NCI-H774 (cell line): ENCODE measurements at regions not wholly inside any gene's neighbourhood (a gene's known extent, or its start where the extent isn't known, plus 50 kb on each side); places are given as distances from the start of the nearest gene placed in this dataset.
"Not testable (repeated sequence)": the region's sequence is repeated elsewhere in the genome, so short reads cannot be mapped to it uniquely, and the experiment has no call there.

Experiments used
- DNase-seq: peaks from one replicate; lab custom pipeline; 2025; lab: John Stamatoyannopoulos, UW

DNA sequence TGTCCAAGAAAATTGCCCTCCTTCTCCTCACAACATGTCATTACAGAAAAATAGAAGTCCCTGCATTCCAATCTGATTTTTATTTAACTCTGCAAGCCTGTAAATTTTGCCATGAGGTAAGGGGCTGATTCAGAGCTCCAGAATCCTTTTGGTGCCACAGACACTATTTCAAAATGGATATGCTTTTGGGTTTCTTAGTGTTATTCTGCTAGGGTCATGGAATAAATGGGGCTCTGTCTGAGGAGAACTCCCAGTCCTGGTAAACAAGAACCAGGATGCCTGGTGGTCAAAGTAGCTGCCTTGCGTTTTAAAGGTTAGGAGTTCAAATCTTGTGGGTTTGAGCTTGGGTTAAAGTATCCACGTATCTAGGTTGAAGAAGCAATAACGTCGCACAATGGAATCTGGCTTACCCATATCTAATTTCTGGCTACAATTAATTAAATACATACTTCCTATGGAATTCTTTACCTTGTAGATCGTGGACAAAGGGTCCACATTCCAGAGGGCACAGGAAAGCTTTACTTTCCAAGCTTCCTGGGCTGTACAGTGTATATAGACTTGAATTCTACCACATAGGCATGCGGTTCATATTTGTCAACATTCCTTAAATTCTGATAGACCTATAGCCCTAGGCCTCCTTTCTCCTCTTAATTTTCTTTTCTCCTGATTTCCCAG lies 98.0 kb upstream of the CDC42BPA start:
- DNase-seq = no peak

DNA sequence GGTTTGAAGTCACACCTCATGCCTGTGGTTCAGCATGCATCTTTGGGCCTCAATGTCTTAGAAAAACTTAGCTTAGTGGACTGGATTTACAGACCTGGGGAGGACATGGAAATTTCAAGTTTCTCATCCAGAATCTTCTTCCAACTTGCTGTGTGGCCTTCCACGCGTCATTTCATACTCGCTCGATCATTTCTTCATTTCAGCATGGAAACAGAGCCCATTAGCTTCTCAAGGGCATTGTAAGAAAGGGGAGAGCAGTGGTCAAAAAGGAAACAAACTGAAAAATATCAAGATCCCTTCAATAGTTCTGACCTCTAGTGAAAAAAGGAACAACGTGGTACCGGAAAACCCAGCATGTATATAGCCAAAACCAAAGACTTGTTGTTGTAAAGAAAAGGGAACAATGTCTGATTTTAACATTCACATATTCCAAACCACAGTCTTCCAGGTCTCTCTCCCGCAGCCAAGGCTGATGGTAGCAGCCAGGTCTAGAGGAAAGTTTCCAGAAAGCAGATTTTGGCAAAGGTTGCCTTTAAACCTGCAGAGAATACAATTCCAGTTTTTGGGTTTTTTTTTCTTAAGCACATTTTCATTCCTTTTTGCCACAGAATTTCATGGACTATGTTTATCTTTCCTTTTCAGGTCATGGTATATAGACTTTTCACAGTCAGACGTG lies 97.0 kb upstream of the CDC42BPA start:
- no peak for DNase-seq

DNA sequence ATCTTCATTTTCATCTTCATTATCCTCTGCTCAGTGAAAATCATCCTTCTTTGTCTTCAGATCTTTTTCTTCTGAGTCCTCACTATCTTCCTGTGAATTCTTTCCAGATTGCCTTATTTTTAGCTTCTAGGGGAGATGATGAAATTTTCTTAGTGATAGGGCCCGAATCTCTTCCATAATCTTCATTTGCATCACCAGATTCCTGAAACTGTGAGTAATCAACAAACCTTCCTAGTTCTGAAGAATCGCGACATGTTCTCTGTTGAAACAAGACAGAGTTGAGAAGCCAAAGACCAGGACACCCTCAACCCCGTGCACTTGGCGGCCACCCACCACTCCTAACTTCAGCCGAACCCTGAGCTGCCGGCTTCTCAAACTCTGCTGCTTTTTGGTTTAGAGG lies 92.8 kb upstream of the CDC42BPA start:
- no peak for DNase-seq

DNA sequence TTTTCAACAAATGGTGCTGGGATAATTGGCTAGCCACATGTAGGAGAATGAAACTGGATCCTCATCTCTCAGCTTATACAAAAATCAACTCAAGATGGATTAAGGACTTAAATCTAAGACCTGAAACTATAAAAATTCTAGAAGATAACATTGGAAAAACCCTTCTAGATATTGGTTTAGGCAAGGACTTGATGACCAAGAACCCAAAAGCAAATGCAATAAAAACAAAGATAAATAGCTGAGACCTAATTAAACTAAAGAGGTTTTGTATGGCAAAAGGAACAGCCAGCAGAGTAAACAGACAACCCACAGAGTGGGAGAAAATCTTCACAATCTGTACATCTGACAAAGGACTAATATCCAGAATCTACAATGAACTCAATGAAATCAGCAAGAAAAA lies 88.0 kb upstream of the CDC42BPA start:
- not testable (repeated sequence) for DNase-seq

DNA sequence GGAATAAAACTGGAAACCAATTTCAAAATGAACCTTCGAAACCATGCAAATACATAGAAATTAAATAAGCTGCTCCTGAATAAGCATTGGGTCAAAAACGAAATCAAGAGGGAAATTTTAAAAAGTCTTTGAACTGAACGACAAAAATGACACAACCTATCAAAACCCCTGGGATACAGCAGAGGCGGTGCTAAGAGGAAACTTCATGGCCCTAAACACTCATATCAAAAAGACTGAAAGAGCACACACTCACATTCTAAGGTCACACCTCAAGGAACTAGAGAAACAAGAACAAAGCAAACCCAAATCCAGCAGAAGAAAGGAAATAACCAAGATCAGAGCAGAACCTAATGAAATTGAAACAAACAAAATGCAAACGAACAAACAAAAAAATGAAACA lies 85.2 kb upstream of the CDC42BPA start:
- no peak for DNase-seq

DNA sequence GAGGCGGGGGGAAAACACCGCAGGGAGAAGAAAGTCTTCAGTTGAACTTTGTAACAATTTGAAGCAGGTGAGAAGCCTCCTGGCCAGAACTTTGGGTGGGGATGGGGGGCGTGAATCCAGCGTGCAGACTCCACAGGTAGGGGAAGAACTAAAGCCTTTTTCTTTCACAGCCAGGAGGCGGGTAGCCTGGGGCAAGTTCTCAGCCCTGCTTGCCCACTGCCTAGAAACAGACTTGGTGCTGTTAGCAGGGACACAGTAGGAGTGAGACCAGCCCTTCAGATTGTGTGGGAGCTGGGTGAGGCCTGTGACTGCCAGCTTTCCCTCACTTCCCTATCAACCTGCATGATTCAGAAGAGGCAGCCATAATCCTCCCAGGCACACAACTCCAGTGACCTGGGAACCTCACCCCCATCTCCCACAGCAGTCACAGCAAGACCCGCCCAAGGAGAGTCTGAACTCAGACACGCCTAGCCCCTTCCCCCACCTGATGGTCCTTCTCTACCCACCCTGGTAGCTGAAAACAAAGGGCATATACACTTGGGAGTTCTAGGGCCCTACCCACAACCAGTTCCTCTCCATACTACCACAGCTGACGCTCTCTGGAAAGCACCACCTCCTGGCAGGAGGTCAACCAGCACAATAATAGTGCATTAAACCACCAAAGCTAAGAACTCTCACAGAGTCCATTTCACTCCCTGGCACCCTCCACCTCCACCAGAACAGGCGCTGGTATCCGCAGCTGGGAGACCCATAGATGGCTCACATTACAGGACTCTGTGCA lies 83.5 kb upstream of the CDC42BPA start:
- no peak for DNase-seq

DNA sequence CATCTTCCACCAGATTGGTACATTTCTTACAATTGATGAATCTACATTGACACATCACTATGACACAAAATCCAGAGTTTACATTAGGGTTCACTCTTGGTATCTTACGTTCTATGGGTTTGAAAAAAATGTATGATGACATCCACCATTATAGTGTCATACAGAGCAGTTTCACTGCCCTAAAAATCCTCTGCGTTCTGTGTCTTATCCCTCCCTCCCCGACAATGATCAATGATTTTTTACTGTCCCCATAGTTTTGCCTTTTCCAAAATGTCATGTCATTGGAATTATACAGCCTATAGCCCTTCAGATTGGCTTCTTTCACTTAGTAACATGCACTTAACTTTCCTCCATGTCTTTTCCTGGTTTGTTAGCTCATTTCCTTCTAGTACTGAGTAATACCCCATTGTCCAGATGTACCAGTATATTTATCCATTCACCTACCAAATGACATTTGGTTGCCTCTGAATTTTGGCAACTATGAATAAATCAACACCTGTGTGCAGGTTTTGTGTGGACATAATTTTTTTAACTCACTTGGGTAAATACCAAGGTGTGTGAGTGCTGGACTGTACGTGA lies 80.9 kb upstream of the CDC42BPA start:
- DNase-seq = no peak

DNA sequence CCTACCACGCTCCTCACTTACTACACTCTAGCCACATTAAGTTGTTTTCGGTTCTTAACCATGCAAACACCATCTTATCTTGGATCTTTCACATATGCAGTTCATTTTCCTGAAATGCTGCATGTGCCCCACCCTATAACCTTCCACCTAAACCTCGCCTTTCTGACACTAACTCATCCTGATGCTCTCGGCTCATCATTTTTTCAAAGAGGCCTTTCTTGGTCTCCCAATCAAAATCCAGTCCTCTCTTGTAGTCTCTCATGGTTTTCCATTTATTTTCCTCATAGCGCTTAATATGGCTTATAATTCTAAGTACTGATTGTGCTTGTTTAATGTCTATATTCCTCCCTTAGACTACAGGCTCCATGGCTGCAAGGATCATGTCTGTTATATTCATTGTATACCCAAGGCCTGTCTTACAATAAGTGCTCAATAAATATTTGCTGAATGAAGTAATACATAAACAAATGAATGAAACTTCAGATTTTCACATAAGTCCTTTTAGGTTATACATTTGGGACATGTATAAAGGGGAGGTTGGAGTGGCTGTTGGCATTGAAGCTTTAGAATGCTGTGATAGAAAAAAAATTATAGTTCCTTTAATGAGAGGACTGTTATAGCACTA lies 79.2 kb upstream of the CDC42BPA start:
- peak; percentile 38 for DNase-seq

DNA sequence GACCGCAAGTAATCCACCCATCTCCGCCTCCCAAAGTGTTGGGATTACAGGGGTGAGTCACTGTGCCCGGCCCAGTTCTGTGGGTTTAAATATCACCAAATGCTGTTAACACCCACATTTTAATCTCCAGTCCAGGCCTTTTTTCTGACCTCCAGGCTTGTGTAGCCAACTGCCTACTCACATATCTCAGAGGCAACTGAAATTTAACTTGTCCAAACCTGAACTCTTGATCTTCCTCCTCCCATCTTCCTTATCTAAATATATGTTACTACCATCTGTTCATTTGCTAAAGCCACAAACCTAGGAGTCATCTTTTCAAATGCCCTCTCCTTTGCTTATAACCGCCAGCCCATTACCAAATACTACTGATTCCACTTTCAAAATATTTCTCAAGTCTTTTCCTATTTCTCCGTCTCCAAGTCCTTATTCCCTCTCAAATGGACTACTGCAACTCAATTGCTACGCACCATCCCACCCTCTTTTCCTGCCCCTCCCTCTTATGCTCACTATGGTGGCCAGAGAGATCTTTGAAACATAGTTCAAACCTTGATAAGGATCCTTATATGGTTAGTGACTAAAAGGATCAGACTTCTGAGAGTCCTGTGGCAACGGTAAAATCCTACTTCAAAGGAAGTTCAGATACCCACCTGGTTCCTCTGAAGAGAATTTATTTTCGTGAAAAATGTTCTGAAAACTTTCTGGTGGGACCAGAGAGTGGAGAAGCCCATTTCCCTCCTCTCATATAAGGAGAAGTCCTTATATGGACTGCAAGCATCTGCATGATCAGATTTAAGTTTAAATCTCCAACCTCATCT lies 78.5 kb upstream of the CDC42BPA start:
- DNase-seq = no peak

DNA sequence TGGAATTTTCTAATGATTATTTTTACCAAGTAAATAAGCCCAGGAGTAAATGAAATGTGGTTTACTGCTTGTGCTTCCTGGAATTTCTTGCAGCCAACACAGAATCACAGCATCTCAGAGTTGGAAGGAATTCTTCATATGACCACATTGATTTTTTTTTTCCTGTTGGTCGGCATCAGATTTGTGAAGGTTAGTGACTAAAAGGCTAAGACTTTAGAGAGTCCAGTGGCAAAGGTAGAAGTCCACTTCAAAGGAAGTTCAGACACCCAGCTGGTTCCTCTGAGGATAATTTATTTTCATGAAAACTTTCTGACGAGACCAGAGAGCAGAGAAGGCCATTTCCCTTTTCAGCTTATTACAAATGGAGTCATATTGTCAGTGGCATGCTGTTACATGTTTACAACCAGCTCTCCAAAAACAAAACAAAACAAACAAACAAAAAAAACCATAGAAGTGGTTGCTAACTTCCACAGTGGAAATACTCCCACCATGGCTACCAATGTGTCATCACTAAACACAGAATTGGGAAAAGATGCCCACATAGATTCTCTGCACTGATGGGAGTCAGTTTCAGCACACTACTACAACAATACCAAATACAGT lies 77.2 kb upstream of the CDC42BPA start:
- DNase-seq = no peak

DNA sequence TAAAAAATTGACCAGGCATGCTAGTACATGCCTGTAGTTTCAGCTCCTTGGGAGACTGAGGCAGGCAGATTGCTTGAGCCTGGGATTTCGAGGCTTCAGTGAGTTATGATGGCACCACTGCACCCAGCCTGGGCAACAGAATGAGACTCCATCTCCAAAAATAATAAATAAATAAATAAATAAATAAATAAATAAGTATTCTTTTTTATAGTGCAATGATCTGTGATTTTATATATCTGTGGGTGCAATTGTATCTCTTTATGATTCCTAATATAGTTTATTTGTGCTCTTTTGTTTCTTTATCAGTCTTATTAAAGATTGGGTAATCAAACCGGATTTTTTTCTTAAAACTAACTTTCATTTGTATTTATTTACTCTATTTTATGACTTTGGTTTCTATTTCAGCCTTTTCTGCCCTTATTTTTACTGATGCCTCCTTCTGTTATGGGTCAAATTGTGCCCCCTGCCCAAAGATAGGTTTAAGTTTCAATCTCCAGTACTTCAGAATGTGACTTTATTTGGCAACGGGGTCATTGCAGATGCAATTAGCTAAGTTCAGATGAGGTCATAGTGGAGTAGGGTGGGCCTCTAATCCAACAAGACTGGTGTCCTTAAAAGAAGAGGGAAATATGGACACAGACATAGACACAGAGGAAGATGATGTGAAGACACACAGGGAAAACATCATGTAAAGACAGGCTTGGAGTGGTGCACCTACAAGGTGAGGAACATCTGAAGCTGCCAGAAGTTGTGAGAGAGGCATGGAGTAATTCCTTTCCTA lies 74.9 kb upstream of the CDC42BPA start:
- no peak for DNase-seq

DNA sequence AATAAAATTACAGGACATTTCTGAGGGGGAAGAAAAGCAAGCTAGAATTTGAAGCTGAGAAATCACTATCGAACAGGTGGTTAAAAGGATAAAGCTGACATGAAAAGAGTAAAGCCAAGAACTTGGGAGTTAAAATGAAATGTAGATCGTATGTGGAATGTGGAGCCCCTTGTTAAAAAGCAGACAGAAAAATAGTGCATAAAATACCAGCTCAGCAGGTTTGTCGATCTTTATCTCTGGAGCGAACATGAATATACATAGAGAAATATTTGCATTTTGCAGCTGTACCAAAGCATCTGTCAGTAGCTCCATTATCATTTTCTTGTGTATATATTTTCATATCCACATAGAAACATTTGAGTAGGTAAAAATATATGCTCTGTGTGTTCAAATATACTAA lies 73.6 kb upstream of the CDC42BPA start:
- DNase-seq = no peak

DNA sequence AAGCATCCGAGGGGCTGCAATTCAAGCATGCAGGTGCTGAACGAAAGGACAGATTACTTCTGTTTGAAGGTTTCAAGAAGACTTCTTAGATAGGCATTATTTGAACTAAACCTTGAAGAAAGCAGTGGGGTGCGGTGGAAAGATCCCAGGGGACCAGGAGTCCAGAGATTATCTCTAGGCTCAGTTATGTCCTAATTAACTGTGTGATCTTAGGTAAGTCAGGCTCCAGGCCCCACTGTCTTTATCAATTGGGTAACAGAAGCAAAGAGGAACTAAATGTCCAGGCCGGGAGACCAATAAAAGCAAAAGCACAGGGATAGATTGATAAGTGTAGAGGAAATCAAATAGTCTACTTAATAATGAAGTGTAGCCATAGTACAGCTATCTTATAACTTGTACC lies 72.9 kb upstream of the CDC42BPA start:
- no peak for DNase-seq

DNA sequence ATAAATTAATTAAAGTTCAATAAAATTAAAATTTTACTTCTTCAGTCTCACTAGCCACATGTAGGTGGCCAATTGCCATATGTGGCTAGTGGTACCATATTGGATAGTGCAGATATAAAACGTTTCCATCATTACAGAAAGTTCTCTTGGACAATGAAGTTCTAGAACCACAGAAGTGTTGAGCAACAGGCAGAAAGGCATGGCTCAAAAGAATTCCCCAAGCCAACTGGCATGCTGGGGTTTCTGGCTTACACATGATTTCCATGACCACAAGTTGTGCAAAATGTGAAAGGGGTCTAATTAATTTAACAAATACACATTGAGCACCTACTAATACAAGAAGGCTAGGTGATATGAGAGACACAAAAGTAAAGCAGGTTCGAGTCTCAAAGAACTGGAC lies 72.2 kb upstream of the CDC42BPA start:
- no peak for DNase-seq

DNA sequence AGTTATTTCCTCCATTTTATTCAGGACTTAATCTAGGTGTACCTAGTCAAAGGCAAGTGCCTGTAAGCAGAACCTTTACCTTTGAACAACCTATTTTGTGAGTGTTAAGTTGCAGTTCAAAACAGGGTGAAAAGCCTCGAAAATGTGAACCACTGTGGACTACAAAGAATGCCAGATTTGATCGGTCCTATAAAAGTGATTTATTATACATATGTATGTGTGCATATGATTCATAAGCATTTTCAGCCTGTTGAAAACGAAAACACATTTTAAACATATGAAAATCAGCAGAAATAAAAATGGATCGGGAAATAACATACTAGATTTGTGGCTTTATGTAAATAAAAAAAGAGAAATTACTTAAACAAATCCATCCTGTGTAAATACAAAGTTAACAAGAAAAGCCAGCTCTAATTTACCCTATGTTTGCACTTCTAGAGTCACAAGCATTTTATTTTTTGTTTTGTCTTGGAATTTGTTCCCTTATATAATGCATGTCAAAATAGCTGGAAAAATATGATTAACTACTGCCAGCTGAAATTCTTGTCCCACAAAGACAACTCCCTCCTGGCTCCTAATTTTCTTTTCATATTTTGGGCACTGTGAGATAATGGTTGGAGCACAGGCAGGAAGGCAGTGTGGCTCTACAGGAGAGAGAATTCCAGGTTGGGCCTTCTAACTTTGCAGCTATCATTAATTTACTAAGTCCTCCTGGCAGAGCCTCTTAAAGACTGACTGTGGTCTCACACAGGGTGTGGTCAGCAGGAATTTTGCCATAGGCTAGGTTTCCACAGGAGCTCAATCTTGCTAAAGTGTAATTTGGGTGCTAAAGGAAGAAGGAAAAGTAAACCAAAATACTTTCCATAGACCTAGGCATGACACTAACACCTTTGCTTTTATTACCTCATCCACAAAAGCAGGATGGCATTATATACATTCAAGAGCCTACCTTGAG lies 70.2 kb upstream of the CDC42BPA start:
- no peak for DNase-seq

DNA sequence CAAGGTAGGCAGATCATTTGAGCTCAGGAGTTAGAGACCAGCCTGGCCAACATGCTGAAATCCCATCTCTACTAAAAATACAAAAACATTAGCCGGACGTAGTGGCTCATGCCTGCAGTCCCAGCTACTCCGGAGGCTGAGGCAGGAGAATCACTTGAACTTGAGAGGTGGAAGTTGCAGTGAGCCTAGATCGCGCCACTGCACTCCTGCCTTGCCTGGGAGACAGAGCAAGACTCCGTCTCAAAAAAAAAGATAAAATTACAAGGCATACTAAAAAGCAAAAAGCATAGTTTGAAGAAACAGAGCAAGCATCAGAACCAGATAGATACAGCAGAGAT lies 61.2 kb upstream of the CDC42BPA start:
- no peak for DNase-seq

DNA sequence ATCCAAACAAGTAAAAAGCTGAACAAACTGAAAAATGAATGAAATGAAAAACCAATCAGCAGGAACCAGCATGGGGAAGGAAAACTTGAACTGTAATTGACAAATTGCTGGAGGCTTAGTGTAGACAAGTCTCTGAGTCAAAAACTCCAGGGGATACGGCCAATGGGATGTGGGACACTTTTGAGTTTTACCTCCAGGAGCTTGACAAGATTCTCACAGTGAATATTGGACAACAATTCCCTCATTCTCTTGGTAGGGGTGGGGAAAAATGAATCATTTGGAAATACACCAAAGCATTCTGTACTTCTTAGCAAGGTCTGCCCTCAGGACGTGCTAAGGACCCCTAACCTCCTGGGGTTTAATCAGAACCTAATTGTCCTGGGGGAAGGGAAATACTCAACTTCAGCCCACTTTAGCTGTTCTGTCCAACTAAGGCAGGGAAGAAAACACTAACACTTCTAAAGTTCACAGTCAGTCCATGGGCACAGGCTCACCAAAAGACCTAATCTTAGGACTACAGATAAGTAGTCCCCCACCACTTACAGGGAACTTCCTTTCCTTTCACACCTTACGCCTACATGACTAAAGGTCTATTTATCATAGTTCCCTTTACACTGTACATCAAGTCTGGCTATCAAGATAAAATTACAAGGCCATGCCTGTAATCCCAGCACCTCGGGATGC lies 60.7 kb upstream of the CDC42BPA start:
- no peak for DNase-seq

DNA sequence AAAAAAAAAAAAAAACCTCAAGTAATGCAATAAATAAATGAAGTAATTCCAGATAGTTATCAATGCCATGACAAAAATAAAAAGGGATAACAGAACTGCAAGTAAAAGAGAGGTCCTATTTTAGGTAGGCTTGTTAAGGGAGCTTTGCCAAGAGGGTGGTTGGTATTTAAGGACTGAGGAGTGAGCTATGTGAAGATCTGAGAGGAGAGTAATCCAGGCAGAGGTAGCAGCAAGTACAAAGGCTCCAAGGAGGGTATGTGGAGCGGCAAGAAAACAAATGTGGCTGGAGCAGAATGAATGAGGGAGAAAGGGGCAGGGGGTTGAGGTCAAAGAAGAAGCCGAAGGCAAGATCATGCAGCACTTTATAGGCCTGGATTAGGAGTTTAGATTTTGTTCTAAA lies 59.9 kb upstream of the CDC42BPA start:
- DNase-seq = no peak

DNA sequence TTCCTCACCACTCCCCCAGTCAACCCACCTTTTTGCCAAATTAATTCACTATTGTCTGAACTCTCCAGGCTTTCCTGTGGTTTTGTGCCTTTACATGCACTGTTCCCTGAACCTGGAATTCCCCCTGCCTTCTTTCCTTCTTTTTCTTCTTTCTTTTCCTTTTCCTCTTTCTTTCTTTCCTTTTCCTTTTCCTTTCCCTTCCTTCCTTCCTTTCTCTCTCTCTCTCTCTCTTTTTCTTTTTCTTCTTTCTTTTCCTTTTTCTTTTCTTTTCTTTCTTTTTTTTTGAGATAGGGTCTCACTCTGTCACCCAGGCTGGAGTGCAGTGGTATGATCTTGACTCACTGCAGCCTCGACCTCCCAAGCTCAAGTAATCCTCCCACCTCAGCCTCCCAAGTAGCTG lies 56.6 kb upstream of the CDC42BPA start:
- DNase-seq = no peak
